ENCODE measurements at regions not wholly inside any gene's neighbourhood (a gene's known extent, or its start where the extent isn't known, plus 50 kb on each side); places are given as distances from the start of the nearest gene placed in this dataset.

DNA sequence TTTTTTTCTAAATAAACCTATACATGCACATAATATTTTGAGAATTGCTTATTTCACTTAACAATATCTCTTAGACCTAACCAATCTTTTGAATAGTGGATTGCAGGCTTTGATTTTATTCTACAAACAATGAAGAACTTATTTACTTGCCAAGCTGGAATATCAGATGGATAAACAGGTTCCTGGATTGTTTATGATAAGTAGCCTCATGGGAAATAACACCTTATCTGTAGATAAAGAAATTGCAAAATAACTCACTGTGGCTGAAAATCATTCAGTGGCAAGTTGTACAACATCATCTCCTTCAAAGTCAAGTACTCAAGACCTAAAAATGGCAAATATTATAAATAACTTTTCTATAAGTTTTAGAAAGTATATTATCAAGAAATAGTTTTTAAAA, 335.4 kb upstream of the ATP2B1 start:
- Histone ChIP-seq H3K9me3 (ENCODE audit: control insufficient read depth in 2 of 2, insufficient read depth in 1 of 2, low read depth in 1 of 2, low read length in 1 of 2) (no peaks in the 10 kb centered on the region), H3K4me3 (ENCODE audit: low read depth in 1 of 3, low read length in 3 of 3) (no peak overlapping the region), H3K36me3 (ENCODE audit: control insufficient read depth in 3 of 3, insufficient read depth in 2 of 3, low read depth in 1 of 3, low read length in 3 of 3) (no peaks in the 10 kb centered on the region), H3K4me1 (ENCODE audit: control insufficient read depth in 3 of 3, insufficient read depth in 2 of 3, low read depth in 1 of 3, low read length in 2 of 3) (no peaks in the 10 kb centered on the region), H3K27me3 (ENCODE audit: control insufficient read depth in 3 of 3, insufficient read depth in 3 of 3, low read length in 3 of 3) (no peaks in the 10 kb centered on the region), H3K27ac (ENCODE audit: low read depth in 1 of 3, low read length in 2 of 3) (no peak overlapping the region)
- FAIRE-seq (no peak), DNase-seq (no peak)

DNA sequence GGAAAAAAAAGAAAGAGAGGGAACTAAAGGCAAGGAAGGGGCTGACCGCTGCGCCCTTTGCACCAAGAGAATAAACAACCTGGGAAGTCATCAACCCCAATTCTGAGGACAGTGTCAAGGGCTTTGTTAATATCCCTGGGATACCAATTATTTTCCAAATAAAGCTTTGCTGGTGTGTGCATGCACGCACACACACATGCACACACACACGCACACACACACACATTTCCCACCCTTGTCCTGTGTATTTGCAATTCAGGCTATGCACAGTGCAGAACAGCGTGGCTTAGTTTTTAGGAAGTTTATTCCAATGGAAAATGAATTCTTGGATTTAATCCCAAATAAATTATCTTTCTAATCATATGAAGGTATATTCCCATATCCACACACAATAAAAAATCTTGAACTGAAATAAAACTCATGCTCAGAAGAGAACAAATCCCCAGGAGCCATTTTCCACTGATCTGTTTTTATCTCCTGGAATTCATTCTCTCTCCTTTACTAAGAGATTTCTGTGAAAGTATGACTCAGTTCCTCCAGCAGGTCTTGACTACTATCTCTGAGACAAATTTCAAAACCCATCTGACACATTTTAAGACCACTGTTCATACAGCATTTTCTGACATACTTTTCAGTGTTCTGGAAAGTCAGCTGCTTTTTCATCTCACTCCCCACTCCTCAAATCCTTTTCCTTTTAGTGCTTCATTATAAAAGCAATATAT, 334.4 kb upstream of the ATP2B1 start:
- no peak for FAIRE-seq
- Histone ChIP-seq H3K4me1 (ENCODE audit: control insufficient read depth in 3 of 3, insufficient read depth in 2 of 3, low read depth in 1 of 3, low read length in 2 of 3) (peaks cover 0 to 1% (median 0%) of the 10 kb centered on the region in 3 donors), H3K36me3 (ENCODE audit: control insufficient read depth in 3 of 3, insufficient read depth in 2 of 3, low read depth in 1 of 3, low read length in 3 of 3) (no peaks in the 10 kb centered on the region), H3K27ac (ENCODE audit: low read depth in 1 of 3, low read length in 2 of 3) (no peak overlapping the region), H3K4me3 (ENCODE audit: low read depth in 1 of 3, low read length in 3 of 3) (no peak overlapping the region), H3K27me3 (ENCODE audit: control insufficient read depth in 3 of 3, insufficient read depth in 3 of 3, low read length in 3 of 3) (no peaks in the 10 kb centered on the region), H3K9me3 (ENCODE audit: control insufficient read depth in 2 of 2, insufficient read depth in 1 of 2, low read depth in 1 of 2, low read length in 1 of 2) (no peaks in the 10 kb centered on the region)
- WGBS, 3 donors, result 94 to 95% (median 94%) methylated on average over 5 of the region's 5 CpGs
- no peak for DNase-seq

DNA sequence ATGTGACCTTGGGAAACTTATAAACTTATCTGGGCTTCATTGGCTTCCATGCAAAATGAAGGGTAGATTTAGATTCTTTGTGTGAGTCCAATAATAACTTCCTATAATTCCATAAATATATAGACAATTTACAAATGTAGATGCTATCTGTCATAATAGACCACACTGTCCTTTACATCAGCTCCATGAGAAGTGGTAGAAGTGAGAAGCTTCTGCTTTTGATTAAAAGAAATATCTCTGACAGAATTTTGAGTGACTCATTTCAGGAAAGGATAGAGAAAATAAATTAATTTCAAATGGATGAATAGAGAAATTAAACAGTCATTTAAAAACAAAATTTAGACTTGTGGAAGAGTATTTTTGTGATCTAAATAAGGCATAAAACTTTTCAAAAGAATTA, 329.7 kb upstream of the ATP2B1 start:
- peaks cover 0 to 3% (median 0%) of the 10 kb centered on the region in 3 donors for H3K4me1 ChIP-seq (ENCODE audit: control insufficient read depth in 3 of 3, insufficient read depth in 2 of 3, low read depth in 1 of 3, low read length in 2 of 3)
- no peak for FAIRE-seq
- H3K27me3 ChIP-seq (ENCODE audit: control insufficient read depth in 3 of 3, insufficient read depth in 3 of 3, low read length in 3 of 3), result no peaks in the 10 kb centered on the region
- no peaks in the 10 kb centered on the region for H3K36me3 ChIP-seq (ENCODE audit: control insufficient read depth in 3 of 3, insufficient read depth in 2 of 3, low read depth in 1 of 3, low read length in 3 of 3)
- H3K4me3 ChIP-seq (ENCODE audit: low read depth in 1 of 3, low read length in 3 of 3), result no peak overlapping the region
- DNase-seq, result no peak
- H3K27ac ChIP-seq (ENCODE audit: low read depth in 1 of 3, low read length in 2 of 3), result no peak overlapping the region
- H3K9me3 ChIP-seq (ENCODE audit: control insufficient read depth in 2 of 2, insufficient read depth in 1 of 2, low read depth in 1 of 2, low read length in 1 of 2), result peaks cover 0 to 6% of the 10 kb centered on the region in 2 donors

DNA sequence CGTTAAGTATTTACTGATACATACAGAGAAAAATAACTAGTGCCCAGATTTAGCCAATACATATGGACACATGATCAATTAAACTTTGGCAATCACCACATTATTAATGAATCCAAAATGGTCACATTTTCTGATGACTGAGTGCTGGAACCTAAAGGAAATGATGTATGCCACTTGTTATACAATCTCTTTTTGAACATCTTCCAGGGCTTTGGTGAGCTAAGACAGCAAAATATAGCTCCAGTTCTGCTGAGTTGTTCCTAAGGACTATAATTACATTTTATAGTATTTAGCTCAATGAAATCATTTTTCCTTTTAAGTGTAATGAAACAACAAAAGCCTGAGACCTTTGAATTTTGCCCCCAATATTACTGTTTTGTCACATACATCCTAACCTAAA, 329.1 kb upstream of the ATP2B1 start:
- FAIRE-seq, result no peak
- Histone ChIP-seq H3K9me3 (ENCODE audit: control insufficient read depth in 2 of 2, insufficient read depth in 1 of 2, low read depth in 1 of 2, low read length in 1 of 2) (peaks cover 0 to 6% of the 10 kb centered on the region in 2 donors), H3K4me1 (ENCODE audit: control insufficient read depth in 3 of 3, insufficient read depth in 2 of 3, low read depth in 1 of 3, low read length in 2 of 3) (peaks cover 0 to 3% (median 0%) of the 10 kb centered on the region in 3 donors), H3K36me3 (ENCODE audit: control insufficient read depth in 3 of 3, insufficient read depth in 2 of 3, low read depth in 1 of 3, low read length in 3 of 3) (no peaks in the 10 kb centered on the region), H3K27me3 (ENCODE audit: control insufficient read depth in 3 of 3, insufficient read depth in 3 of 3, low read length in 3 of 3) (no peaks in the 10 kb centered on the region), H3K4me3 (ENCODE audit: low read depth in 1 of 3, low read length in 3 of 3) (no peak overlapping the region), H3K27ac (ENCODE audit: low read depth in 1 of 3, low read length in 2 of 3) (no peak overlapping the region)
- WGBS, 3 donors, result 68 to 83% (median 79%) methylated on average over 1 of the region's 1 CpG
- DNase-seq, result no peak

DNA sequence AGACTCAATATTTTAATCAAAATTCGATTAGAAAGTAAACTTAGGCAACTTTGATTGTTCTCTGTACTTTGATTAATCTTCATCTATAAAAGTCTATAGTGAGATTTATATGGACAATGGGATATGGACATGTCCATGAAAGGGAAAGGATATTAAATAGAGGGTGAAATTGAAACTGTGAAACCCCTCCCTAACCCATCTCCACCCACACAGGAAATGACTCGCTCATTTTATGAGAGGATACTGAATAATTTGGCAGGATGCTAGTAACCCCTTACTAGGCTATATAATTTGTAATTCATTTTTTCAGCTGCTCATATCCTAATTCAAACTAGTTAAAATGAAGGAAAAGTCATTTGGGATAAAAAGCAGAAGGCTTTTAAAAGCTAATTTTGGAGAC, 328.0 kb upstream of the ATP2B1 start:
- H3K4me1 ChIP-seq (ENCODE audit: control insufficient read depth in 3 of 3, insufficient read depth in 2 of 3, low read depth in 1 of 3, low read length in 2 of 3), result peaks cover 0 to 3% (median 0%) of the 10 kb centered on the region in 3 donors
- H3K4me3 ChIP-seq (ENCODE audit: low read depth in 1 of 3, low read length in 3 of 3), result no peak overlapping the region
- H3K9me3 ChIP-seq (ENCODE audit: control insufficient read depth in 2 of 2, insufficient read depth in 1 of 2, low read depth in 1 of 2, low read length in 1 of 2), result peaks cover 0 to 6% of the 10 kb centered on the region in 2 donors
- no peak overlapping the region for H3K27ac ChIP-seq (ENCODE audit: low read depth in 1 of 3, low read length in 2 of 3)
- H3K36me3 ChIP-seq (ENCODE audit: control insufficient read depth in 3 of 3, insufficient read depth in 2 of 3, low read depth in 1 of 3, low read length in 3 of 3), result no peaks in the 10 kb centered on the region
- H3K27me3 ChIP-seq (ENCODE audit: control insufficient read depth in 3 of 3, insufficient read depth in 3 of 3, low read length in 3 of 3), result no peaks in the 10 kb centered on the region
- DNase-seq (no peak), FAIRE-seq (no peak)
- 36 to 43% (median 42%) methylated on average over 2 of the region's 2 CpGs for WGBS, 3 donors

DNA sequence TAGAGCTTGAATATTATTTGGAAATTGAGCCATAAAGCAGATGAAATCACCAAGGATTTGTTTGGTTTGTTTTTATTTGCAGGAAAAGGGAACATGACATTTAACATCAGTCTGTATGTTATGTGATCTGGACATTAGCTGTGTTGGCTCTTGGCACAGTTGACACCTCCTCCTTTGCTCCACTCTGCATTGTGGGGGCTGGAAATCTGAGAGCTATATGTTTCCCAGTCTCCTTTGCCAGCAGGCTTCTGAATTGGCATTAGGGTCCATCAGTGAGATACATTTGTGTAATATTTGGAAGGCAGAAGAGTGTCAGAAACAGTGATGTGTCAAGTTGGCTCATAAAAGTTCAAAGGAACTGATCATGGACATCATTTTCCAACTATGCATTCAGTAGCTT, 322.1 kb upstream of the ATP2B1 start:
- no peak overlapping the region for H3K4me3 ChIP-seq (ENCODE audit: low read depth in 1 of 3, low read length in 3 of 3)
- H3K27me3 ChIP-seq (ENCODE audit: control insufficient read depth in 3 of 3, insufficient read depth in 3 of 3, low read length in 3 of 3), result no peaks in the 10 kb centered on the region
- H3K4me1 ChIP-seq (ENCODE audit: control insufficient read depth in 3 of 3, insufficient read depth in 2 of 3, low read depth in 1 of 3, low read length in 2 of 3), result no peaks in the 10 kb centered on the region
- DNase-seq (no peak), FAIRE-seq (no peak)
- peaks cover 0 to under 1% of the 10 kb centered on the region in 2 donors for H3K9me3 ChIP-seq (ENCODE audit: control insufficient read depth in 2 of 2, insufficient read depth in 1 of 2, low read depth in 1 of 2, low read length in 1 of 2)
- H3K27ac ChIP-seq (ENCODE audit: low read depth in 1 of 3, low read length in 2 of 3), result no peak overlapping the region
- H3K36me3 ChIP-seq (ENCODE audit: control insufficient read depth in 3 of 3, insufficient read depth in 2 of 3, low read depth in 1 of 3, low read length in 3 of 3), result no peaks in the 10 kb centered on the region

DNA sequence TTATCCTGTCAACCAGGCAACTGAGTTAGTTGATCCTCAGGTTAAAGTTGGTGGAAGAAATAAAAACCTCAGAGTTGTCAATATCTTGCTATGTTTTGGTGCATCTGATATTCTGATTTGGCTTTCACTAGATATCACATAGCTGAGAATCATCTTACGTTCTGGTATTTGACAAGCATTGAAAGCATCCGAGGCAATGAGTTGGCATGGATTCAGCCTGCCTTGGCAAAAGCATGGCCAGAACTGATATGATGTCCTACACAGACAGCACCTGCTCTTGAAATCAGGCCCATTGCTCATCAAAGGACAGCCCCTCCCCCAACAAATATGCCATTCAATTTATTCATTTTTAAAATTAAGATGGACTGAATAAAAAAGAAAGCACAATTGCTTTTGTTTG, 320.7 kb upstream of the ATP2B1 start:
- Histone ChIP-seq H3K27me3 (ENCODE audit: control insufficient read depth in 3 of 3, insufficient read depth in 3 of 3, low read length in 3 of 3) (no peaks in the 10 kb centered on the region), H3K27ac (ENCODE audit: low read depth in 1 of 3, low read length in 2 of 3) (no peak overlapping the region), H3K9me3 (ENCODE audit: control insufficient read depth in 2 of 2, insufficient read depth in 1 of 2, low read depth in 1 of 2, low read length in 1 of 2) (no peaks in the 10 kb centered on the region), H3K4me3 (ENCODE audit: low read depth in 1 of 3, low read length in 3 of 3) (no peak overlapping the region), H3K36me3 (ENCODE audit: control insufficient read depth in 3 of 3, insufficient read depth in 2 of 3, low read depth in 1 of 3, low read length in 3 of 3) (no peaks in the 10 kb centered on the region), H3K4me1 (ENCODE audit: control insufficient read depth in 3 of 3, insufficient read depth in 2 of 3, low read depth in 1 of 3, low read length in 2 of 3) (no peaks in the 10 kb centered on the region)
- WGBS, 3 donors, result 41 to 50% (median 45%) methylated on average over 2 of the region's 2 CpGs
- no peak for FAIRE-seq
- DNase-seq, result no peak

DNA sequence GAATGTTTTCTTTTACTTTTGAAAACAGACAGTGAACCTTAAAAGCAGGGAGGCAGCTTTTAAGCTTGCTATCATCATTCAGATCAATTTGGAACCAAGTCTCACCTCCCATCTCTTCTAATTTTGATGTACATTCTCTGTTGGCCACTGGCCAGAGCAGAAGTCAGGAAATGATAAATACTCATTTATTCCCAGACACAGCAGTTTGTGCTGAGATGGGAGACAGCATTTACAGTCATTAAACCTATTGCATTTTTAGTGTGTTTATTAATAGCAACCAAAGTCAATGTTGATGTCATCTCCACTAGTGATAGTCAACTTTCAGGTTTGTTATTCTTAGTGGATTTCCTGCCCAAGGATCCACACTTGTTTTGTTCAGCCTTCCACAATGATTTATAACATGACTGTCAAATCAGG, 320.0 kb upstream of the ATP2B1 start:
- no peaks in the 10 kb centered on the region for H3K27me3 ChIP-seq (ENCODE audit: control insufficient read depth in 3 of 3, insufficient read depth in 3 of 3, low read length in 3 of 3)
- H3K9me3 ChIP-seq (ENCODE audit: control insufficient read depth in 2 of 2, insufficient read depth in 1 of 2, low read depth in 1 of 2, low read length in 1 of 2), result no peaks in the 10 kb centered on the region
- no peak overlapping the region for H3K4me3 ChIP-seq (ENCODE audit: low read depth in 1 of 3, low read length in 3 of 3)
- H3K4me1 ChIP-seq (ENCODE audit: control insufficient read depth in 3 of 3, insufficient read depth in 2 of 3, low read depth in 1 of 3, low read length in 2 of 3), result no peaks in the 10 kb centered on the region
- no peak overlapping the region for H3K27ac ChIP-seq (ENCODE audit: low read depth in 1 of 3, low read length in 2 of 3)
- peak in 1 of 2 donors; percentile 16 for DNase-seq
- no peak for FAIRE-seq
- H3K36me3 ChIP-seq (ENCODE audit: control insufficient read depth in 3 of 3, insufficient read depth in 2 of 3, low read depth in 1 of 3, low read length in 3 of 3), result no peaks in the 10 kb centered on the region
